Upper lobe of left lung (tissue), 6 donors: ENCODE measurements at regions not wholly inside any gene's neighbourhood (a gene's known extent, or its start where the extent isn't known, plus 50 kb on each side); places are given as distances from the start of the nearest gene placed in this dataset.

Experiments
- ATAC-seq, 2 donors: fragments of 200-7000 bp; cut with Tn5 transposase; one replicate each; pipeline ENCODE4 v1.9.1; 2022; ENCODE audit warnings: mild to moderate bottlenecking in 2 of 2, moderate library complexity in 2 of 2; ENCODE audit not compliant: low FRiP score in 2 of 2
- DNase-seq, 2 donors: peaks; one replicate each; pipeline ENCODE4 v3.0.0-alpha.2; 2019 to 2020
- H3K27ac ChIP-seq, 4 donors: fragments of 200-600 bp; sonication (generic); one replicate each; pipeline ENCODE4 v1.5.1; 2016 to 2019
- H3K27me3 ChIP-seq, 4 donors: fragments of 200-600 bp; sonication (generic); one replicate each; pipeline ENCODE4 v1.5.1; 2017 to 2019
- H3K36me3 ChIP-seq, 4 donors: fragments of 200-600 bp; sonication (generic); one replicate each; pipeline ENCODE4 v1.5.1; 2016 to 2019
- H3K4me1 ChIP-seq, 4 donors: fragments of 200-600 bp; sonication (generic); one replicate each; pipeline ENCODE4 v1.5.1; 2018 to 2019
- H3K4me3 ChIP-seq, 4 donors: fragments of 200-600 bp; sonication (generic); one replicate each; pipeline ENCODE4 v1.5.1; 2017 to 2019; ENCODE audit warnings: mild to moderate bottlenecking in 2 of 4, moderate library complexity in 1 of 4
- H3K9me3 ChIP-seq, 4 donors: fragments of 200-600 bp; sonication (generic); one replicate each; pipeline ENCODE4 v1.5.1; 2018 to 2019
- CTCF ChIP-seq, 6 experiments: fragments of 450-650 bp in 4 of 6; fragments of 200-600 bp in 2 of 6; sonication (generic) in 2 of 6; IDR thresholded peaks; one replicate each; pipeline ENCODE4 v1.5.1; 2016 to 2019; ENCODE audit warnings: antibody characterized with exemption in 6 of 6
- EP300 ChIP-seq, 4 donors: sonication (generic); formaldehyde crosslinking; IDR thresholded peaks; one replicate each; pipeline ENCODE4 v1.5.1; 2017; ENCODE audit warnings: antibody characterized with exemption in 4 of 4, control low read depth in 2 of 4
- POLR2A ChIP-seq, 4 donors: fragments of 450-650 bp; IDR thresholded peaks; one replicate each; pipeline ENCODE4 v1.5.1; 2016 to 2017; ENCODE audit warnings: antibody characterized with exemption in 4 of 4, mild to moderate bottlenecking in 2 of 4
- POLR2AphosphoS5 ChIP-seq, 2 donors: sonication (generic); formaldehyde crosslinking; IDR thresholded peaks; one replicate each; pipeline ENCODE4 v1.5.1; 2017; ENCODE audit warnings: antibody characterized with exemption in 2 of 2
- WGBS, 2 donors: methylation state at CpG; one replicate each; pipeline ENCODE4 v1.1.5; 2017 to 2018; 5-methylcytosine and 5-hydroxymethylcytosine counted together
- donor health status: DM: no; HTN: no; CAD: no; lungs with moderate emphysema.
- donor health status: DM: no; HTN: yes; CAD: no; lungs with severe emphysema.

GRCh38 chrY:17368413-17368812 lies 511.6 kb downstream of the CDY2B start:
- Histone ChIP-seq H3K27me3 (no peaks in the 10 kb centered on the region), H3K9me3 (no peaks in the 10 kb centered on the region), H3K27ac (no peak overlapping the region), H3K4me1 (no peaks in the 10 kb centered on the region), H3K4me3 (no peak overlapping the region), H3K36me3 (no peaks in the 10 kb centered on the region)
- TF ChIP-seq POLR2AphosphoS5 (IDR thresholded peaks at IDR 0.05) (no peak), POLR2A (IDR thresholded peaks at IDR 0.05) (no peak), CTCF (IDR thresholded peaks at IDR 0.05) (no peak), EP300 (IDR thresholded peaks at IDR 0.05) (no peak)
- ATAC-seq (no peak), DNase-seq (no peak)

- Histone ChIP-seq H3K36me3 (no peaks in the 10 kb centered on the region), H3K27me3 (no peaks in the 10 kb centered on the region), H3K4me1 (no peaks in the 10 kb centered on the region), H3K4me3 (no peak overlapping the region), H3K9me3 (no peaks in the 10 kb centered on the region), H3K27ac (no peak overlapping the region)
- DNase-seq (no peak), ATAC-seq (no peak)
- TF ChIP-seq CTCF (IDR thresholded peaks at IDR 0.05) (no peak), EP300 (IDR thresholded peaks at IDR 0.05) (no peak), POLR2AphosphoS5 (IDR thresholded peaks at IDR 0.05) (no peak), POLR2A (IDR thresholded peaks at IDR 0.05) (no peak)
Observed at GRCh38 chrY:17366400-17366799, 513.6 kb downstream of the CDY2B start.

GRCh38 chrY:17339028-17339427 lies 541.0 kb downstream of the CDY2B start:
- Histone ChIP-seq H3K9me3 (no peaks in the 10 kb centered on the region), H3K4me1 (no peaks in the 10 kb centered on the region), H3K27ac (no peak overlapping the region), H3K27me3 (no peaks in the 10 kb centered on the region), H3K4me3 (no peak overlapping the region), H3K36me3 (no peaks in the 10 kb centered on the region)
- no peak for DNase-seq
- 58% methylated on average over 4 of the region's 4 CpGs; no CpG with 5 or more reads in 1 of the 2 donors for WGBS, 2 donors
- no peak for TF ChIP-seq POLR2AphosphoS5 (IDR thresholded peaks at IDR 0.05)
- TF ChIP-seq POLR2A (IDR thresholded peaks at IDR 0.05): no peak
- TF ChIP-seq CTCF (IDR thresholded peaks at IDR 0.05): no peak
- TF ChIP-seq EP300 (IDR thresholded peaks at IDR 0.05): no peak
- ATAC-seq: no peak

- no peak for TF ChIP-seq CTCF (IDR thresholded peaks at IDR 0.05)
- TF ChIP-seq POLR2A (IDR thresholded peaks at IDR 0.05): no peak
- TF ChIP-seq POLR2AphosphoS5 (IDR thresholded peaks at IDR 0.05): no peak
- Histone ChIP-seq H3K4me3 (no peak overlapping the region), H3K27ac (no peak overlapping the region), H3K36me3 (no peaks in the 10 kb centered on the region), H3K4me1 (no peaks in the 10 kb centered on the region), H3K9me3 (no peaks in the 10 kb centered on the region), H3K27me3 (no peaks in the 10 kb centered on the region)
- DNase-seq (no peak), ATAC-seq (no peak)
Observed at GRCh38 chrY:17330733-17331132, 549.3 kb downstream of the CDY2B start.

- TF ChIP-seq POLR2AphosphoS5 (IDR thresholded peaks at IDR 0.05): no peak
- TF ChIP-seq POLR2A (IDR thresholded peaks at IDR 0.05): no peak
- no peak for TF ChIP-seq EP300 (IDR thresholded peaks at IDR 0.05)
- no peak for TF ChIP-seq CTCF (IDR thresholded peaks at IDR 0.05)
- Histone ChIP-seq H3K36me3 (no peaks in the 10 kb centered on the region), H3K4me1 (no peaks in the 10 kb centered on the region), H3K27me3 (no peaks in the 10 kb centered on the region), H3K9me3 (no peaks in the 10 kb centered on the region), H3K27ac (no peak overlapping the region), H3K4me3 (no peak overlapping the region)
- WGBS, 2 donors: 75% methylated on average over 1 of the region's 1 CpG; no CpG with 5 or more reads in 1 of the 2 donors
- DNase-seq (no peak), ATAC-seq (no peak)
Observed at GRCh38 chrY:17319916-17320315, 560.1 kb downstream of the CDY2B start.
